GM12891 (cell line): ENCODE measurements at regions not wholly inside any gene's neighbourhood (a gene's known extent, or its start where the extent isn't known, plus 50 kb on each side); places are given as distances from the start of the nearest gene placed in this dataset.

Experiments used
- POLR2A ChIP-seq: IDR thresholded peaks from 2 replicates; pipeline ENCODE4 v1.6.1; 2011; ENCODE audit warnings: low read depth, low read length, control low read depth
- POLR2AphosphoS5 ChIP-seq: IDR thresholded peaks from 2 replicates; pipeline ENCODE4 v1.6.1; 2011; ENCODE audit warnings: low read depth, low read length, control low read depth
- SPI1 ChIP-seq: IDR thresholded peaks from 2 replicates; pipeline ENCODE4 v1.6.1; 2011; ENCODE audit warnings: low read depth, low read length, control low read depth
- TAF1 ChIP-seq: IDR thresholded peaks from 2 replicates; pipeline ENCODE4 v1.6.1; 2011; ENCODE audit warnings: low read depth, low read length, control low read depth

DNA sequence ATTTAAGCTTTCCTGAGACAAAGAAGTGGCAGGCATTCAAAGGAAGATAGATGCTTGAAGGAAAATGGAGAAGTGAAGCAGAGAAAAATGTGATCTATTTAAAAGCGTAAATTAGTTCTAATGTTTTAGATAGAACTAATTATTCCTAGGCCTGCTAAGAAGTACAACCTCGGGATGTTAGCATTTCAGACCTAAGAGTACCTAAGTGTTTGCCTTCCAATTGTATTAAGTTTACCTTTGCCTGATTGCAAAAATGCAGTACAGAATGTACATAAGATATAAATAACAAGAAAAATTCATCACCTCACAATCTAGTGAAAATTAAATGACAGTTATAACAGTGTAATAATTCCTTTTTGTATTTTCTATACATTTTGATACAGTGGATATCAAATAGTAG lies 71.1 kb upstream of the HNMT start:
- TF ChIP-seq POLR2AphosphoS5 (no peak), POLR2A (no peak), SPI1 (no peak), TAF1 (no peak)
